ENCODE measurements at regions not wholly inside any gene's neighbourhood (a gene's known extent, or its start where the extent isn't known, plus 50 kb on each side); places are given as distances from the start of the nearest gene placed in this dataset.

DNA sequence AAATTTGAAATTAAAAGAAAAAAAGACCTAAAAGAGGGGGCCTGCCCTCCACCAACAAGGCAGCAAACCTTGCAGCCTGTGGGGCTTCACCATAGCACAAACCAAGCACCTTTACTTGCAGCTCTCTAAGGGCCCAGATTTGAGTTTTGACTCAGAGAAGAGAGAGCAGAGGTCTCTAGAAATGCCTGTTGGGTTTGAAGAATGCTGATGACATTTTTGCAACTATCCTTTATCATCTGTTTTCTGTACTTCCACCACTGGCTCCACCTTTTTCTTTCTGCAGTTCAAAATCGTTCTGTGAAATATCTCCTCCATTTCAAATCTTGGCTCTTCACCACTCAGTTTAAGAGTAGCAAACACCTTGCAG lies 83.8 kb upstream of the HMGA2 start:
- TF ChIP-seq CTCF (IDR thresholded peaks at IDR 0.05) (no peak), EP300 (IDR thresholded peaks at IDR 0.05) (no peak), POLR2A (IDR thresholded peaks at IDR 0.05) (no peak)
